ENCODE measurements at regions not wholly inside any gene's neighbourhood (a gene's known extent, or its start where the extent isn't known, plus 50 kb on each side); places are given as distances from the start of the nearest gene placed in this dataset.

GRCh38 chr10:106402458-106402857 is 762.0 kb downstream of the SORCS1 start:
- TF ChIP-seq ZNF274 (IDR thresholded peaks at IDR 0.05; ENCODE audit: low read depth, low read length): no peak
- no peak for TF ChIP-seq SUZ12 (IDR thresholded peaks at IDR 0.05; ENCODE audit: extremely low read depth, insufficient read depth, insufficient read length)

All from NT2/D1 (cell line).